HepG2 (cell line): ENCODE measurements at regions not wholly inside any gene's neighbourhood (a gene's known extent, or its start where the extent isn't known, plus 50 kb on each side); places are given as distances from the start of the nearest gene placed in this dataset.
A peak's percentile ranks its signal among the peaks of the same experiment; 100 is the strongest.

ENCODE experiments used
- ATAC-seq: fragments of 200-7000 bp; cut with Tn5 transposase; 3 replicates; pipeline ENCODE4 v1.9.1; 2020; ENCODE audit warnings: mild to moderate bottlenecking, moderate library complexity
- BruUV-seq: library from RNA; stranded (reverse); fragments of 400-500 nt; replicated peaks from 2 replicates; lab custom pipeline; 2021; lab: Mats Ljungman, UMichigan
- CTCF ChIA-PET: fragments of 300-600 bp; formaldehyde crosslinking; extraction: SDS; loops from one replicate; lab custom pipeline; 2021; ENCODE audit warnings: low total read pairs, inconsistent platforms, low intra/inter-chr PET ratio; lab: Yijun Ruan, JAX
- POLR2A ChIA-PET: fragments of 350-600 bp; sonication (Branson Sonifier 250); formaldehyde crosslinking; loops from one replicate; lab custom pipeline; 2020; ENCODE audit warnings: antibody characterized with exemption, inconsistent platforms; lab: Yijun Ruan, JAX
- DNase-seq: peaks from one replicate; pipeline ENCODE4 v3.0.0-alpha.2; 2015; ENCODE audit warnings: low spot score
- FAIRE-seq: peaks from 3 replicates; lab custom pipeline; 2011; peaks lifted over from hg19 to GRCh38; lab: Jason Lieb, UNC
- H2AFZ ChIP-seq: one replicate; pipeline ENCODE4 v1.6.1; 2011; ENCODE audit warnings: low read length, inconsistent platforms
- H3K27ac ChIP-seq: fragments of 300-600 bp; 3 replicates; pipeline ENCODE4 v1.8.0; 2011; ENCODE audit warnings: mixed run types, mild to moderate bottlenecking, mixed read lengths, low read length, inconsistent platforms; ENCODE audit not compliant: insufficient read depth; ENCODE audit errors: extremely low read length
- H3K27me3 ChIP-seq, 2 experiments: fragments of 200-600 bp in 1 of 2; 2 replicates in 1 of 2; 3 replicates in 1 of 2; pipeline versions ENCODE4 v1.6.0 to v1.8.0; 2011; ENCODE audit warnings: low read length in 2 of 2, mild to moderate bottlenecking in 2 of 2, moderate library complexity in 2 of 2, inconsistent platforms in 1 of 2; ENCODE audit not compliant: insufficient read depth in 2 of 2, control insufficient read depth in 1 of 2
- H3K36me3 ChIP-seq, 2 experiments: fragments of 200-600 bp in 1 of 2; replicated peaks in 1 of 2; 2 replicates in 1 of 2; 3 replicates in 1 of 2; pipeline versions ENCODE4 v1.5.1 to v1.8.0; 2011; ENCODE audit warnings: low read length in 2 of 2, inconsistent platforms in 1 of 2; ENCODE audit not compliant: insufficient read depth in 2 of 2, control insufficient read depth in 1 of 2
- H3K4me1 ChIP-seq: 2 replicates; pipeline ENCODE4 v1.5.1; 2012; ENCODE audit warnings: low read length, inconsistent platforms; ENCODE audit not compliant: insufficient read depth
- H3K4me2 ChIP-seq: 2 replicates; pipeline ENCODE4 v1.6.0; 2011; ENCODE audit warnings: low read depth, low read length, inconsistent platforms
- H3K4me3 ChIP-seq, 3 experiments: fragments of 200-600 bp in 1 of 3; sonication (generic), shearing (Covaris generic) in 1 of 3; replicated peaks in 1 of 3; 2 replicates each; pipeline ENCODE4 v1.5.1; 2011 to 2016; ENCODE audit warnings: low read length in 3 of 3, inconsistent platforms in 2 of 3, low read depth in 2 of 3, mild to moderate bottlenecking in 2 of 3, control low read depth in 1 of 3, mixed read lengths in 1 of 3; ENCODE audit not compliant: insufficient read depth in 1 of 3
- H3K79me2 ChIP-seq: one replicate; pipeline ENCODE4 v1.6.1; 2011; ENCODE audit warnings: low read length, inconsistent platforms; ENCODE audit not compliant: insufficient read depth
- H3K9ac ChIP-seq: 2 replicates; pipeline ENCODE4 v1.6.0; 2011; ENCODE audit warnings: mild to moderate bottlenecking, low read depth, low read length, inconsistent platforms; ENCODE audit not compliant: insufficient read depth
- H3K9me3 ChIP-seq: 2 replicates; pipeline ENCODE4 v1.5.1; 2012; ENCODE audit warnings: mild to moderate bottlenecking, low read length
- H4K20me1 ChIP-seq: 2 replicates; pipeline ENCODE4 v1.6.0; 2011; ENCODE audit warnings: inconsistent platforms, mild to moderate bottlenecking, low read length, moderate library complexity; ENCODE audit not compliant: insufficient read depth
- NR3C1 ChIP-seq: sonication (generic); formaldehyde crosslinking; IDR thresholded peaks from 2 replicates; pipeline ENCODE4 v1.4.0; 2020; ENCODE audit warnings: missing genetic modification reagents
- STAG1 ChIP-seq: sonication (generic); formaldehyde crosslinking; IDR thresholded peaks from 2 replicates; pipeline ENCODE4 v1.4.0; 2020; ENCODE audit warnings: missing genetic modification reagents
- ZBTB1 ChIP-seq: sonication (generic); formaldehyde crosslinking; IDR thresholded peaks from 2 replicates; pipeline ENCODE4 v1.4.0; 2020; ENCODE audit warnings: missing genetic modification reagents, borderline replicate concordance
- ZNF646 ChIP-seq: sonication (generic); formaldehyde crosslinking; IDR thresholded peaks from 2 replicates; pipeline ENCODE4 v1.9.0; 2021; ENCODE audit warnings: mild to moderate bottlenecking, missing genetic modification reagents
- WGBS: methylation state at CpG from one replicate; pipeline ENCODE4 v1.1.6; 2017; ENCODE audit warnings: low lambda C conversion rate; 5-methylcytosine and 5-hydroxymethylcytosine counted together
- in situ Hi-C: cut with HindIII; loops from 2 replicates; pipeline ENCODE4 v1.10.0; 2017; ENCODE audit warnings: low pct_unique_long_range_greater_than_20kb; ENCODE audit not compliant: extremely low pct_ligation_motif_present
- intact Hi-C: fragments of 100-400 bp; cut with micrococcal nuclease; formaldehyde crosslinking; loops from one replicate; pipeline ENCODE4 v1.10.0; 2022; ENCODE audit not compliant: unreplicated experiment

GRCh38 chr4:10897076-10897475 lies 212.5 kb upstream of the CLNK start (continued):
- TF ChIP-seq ZNF646 (CRISPR knock-in tag) (no peak), ZBTB1 (CRISPR knock-in tag) (no peak)
- TF ChIP-seq, all 625 proteins: peak for 0

- ChIA-PET POLR2A (no interaction called here), CTCF (no interaction called here)
- WGBS = 0% methylated on average over 2 of the region's 2 CpGs
- Histone ChIP-seq H2AFZ (no peak overlapping the region), H4K20me1 (no peaks in the 10 kb centered on the region), H3K4me1 (no peaks in the 10 kb centered on the region), H3K36me3 (no peaks in the 10 kb centered on the region), H3K9me3 (peaks cover 4% of the 10 kb centered on the region; the same call in 1 of the 2 replicates), H3K9ac (no peak overlapping the region), H3K4me2 (no peak overlapping the region), H3K79me2 (no peaks in the 10 kb centered on the region), H3K27ac (no peak overlapping the region), H3K27me3 (no peaks in the 10 kb centered on the region), H3K4me3 (no peak overlapping the region)
- intact Hi-C loops (no loop called here), in situ Hi-C loops (no loop called here)
- FAIRE-seq (no peak), DNase-seq (no peak), ATAC-seq (no peak)
- TF ChIP-seq NR3C1 = no peak
- peak; percentile 19; the same call in 1 of the 2 replicates for TF ChIP-seq STAG1 (CRISPR knock-in tag)
- no TSS peak for BruUV-seq
These were observed 208.8 kb upstream of the CLNK start for GRCh38 chr4:10893395-10893794.
